HCT116 (cell line): ENCODE measurements at regions not wholly inside any gene's neighbourhood (a gene's known extent, or its start where the extent isn't known, plus 50 kb on each side); places are given as distances from the start of the nearest gene placed in this dataset.

Source experiments
- ATAC-seq: fragments of 200-7000 bp; cut with Tn5 transposase; 2 replicates; pipeline ENCODE4 v1.9.1; 2020; ENCODE audit warnings: mild to moderate bottlenecking, moderate library complexity
- BruUV-seq: library from RNA; stranded (reverse); fragments of 400-500 nt; replicated peaks from 2 replicates; lab custom pipeline; 2021; lab: Mats Ljungman, UMichigan
- CTCF ChIA-PET: fragments of 300-600 bp; sonication (Branson Sonifier 250); formaldehyde crosslinking; loops from one replicate; lab custom pipeline; 2021; ENCODE audit warnings: antibody characterized with exemption; lab: Charles Lee
- POLR2A ChIA-PET: fragments of 300-600, 350-600 bp; sonication (Branson Sonifier 250); formaldehyde crosslinking; loops from one replicate; lab custom pipeline; 2021; ENCODE audit warnings: antibody characterized with exemption; lab: Charles Lee
- RAD21 ChIA-PET, 2 experiments: fragments of 300-600 bp; sonication (Branson Sonifier 250); formaldehyde crosslinking; loops; one replicate each; lab custom pipeline; 2023; ENCODE audit warnings: low total read pairs in 2 of 2; ENCODE audit not compliant: uncharacterized antibody in 2 of 2, unreplicated experiment in 2 of 2, low non-redundant PET in 1 of 2; lab: Charles Lee
- DNase-seq: peaks from one replicate; pipeline ENCODE4 v3.0.0-alpha.2; 2010; ENCODE audit warnings: low read depth, low spot score
- H2AFZ ChIP-seq: fragments of 200-600 bp; shearing (Covaris generic), sonication (generic); 2 replicates; pipeline ENCODE4 v1.6.1; 2017; ENCODE audit warnings: low read depth, mixed run types, mixed read lengths, antibody characterized with exemption, low read length; ENCODE audit not compliant: poor library complexity, severe bottlenecking
- H3K27ac ChIP-seq: 2 replicates; pipeline ENCODE4 v1.5.1; 2012; ENCODE audit warnings: low read depth, low read length
- H3K27me3 ChIP-seq: fragments of 200-600 bp; sonication (generic); 2 replicates; pipeline ENCODE4 v1.6.1; 2016; ENCODE audit warnings: mixed run types, low read length, mixed read lengths; ENCODE audit not compliant: insufficient read depth
- H3K36me3 ChIP-seq, 2 experiments: fragments of 200-500 bp in 1 of 2; fragments of 200-600 bp in 1 of 2; sonication (Bioruptor generic) in 1 of 2; sonication (generic) in 1 of 2; 2 replicates each; pipeline versions ENCODE4 v1.5.1 to v1.6.1; 2014 to 2016; ENCODE audit warnings: low read length in 2 of 2, inconsistent platforms in 1 of 2, mixed read lengths in 1 of 2, mixed run types in 1 of 2; ENCODE audit not compliant: insufficient read depth in 2 of 2, control insufficient read depth in 1 of 2
- H3K4me1 ChIP-seq, 2 experiments: fragments of 200-600 bp in 1 of 2; sonication (generic) in 1 of 2; 2 replicates each; pipeline versions ENCODE4 v1.5.1 to v1.6.1; 2012 to 2017; ENCODE audit warnings: low read length in 2 of 2, inconsistent platforms in 1 of 2, mild to moderate bottlenecking in 1 of 2, mixed read lengths in 1 of 2, mixed run types in 1 of 2, moderate library complexity in 1 of 2; ENCODE audit not compliant: insufficient read depth in 2 of 2, control insufficient read depth in 1 of 2
- H3K4me2 ChIP-seq: fragments of 200-600 bp; sonication (generic); 2 replicates; pipeline ENCODE4 v1.6.1; 2017; ENCODE audit warnings: mixed run types, low read length, mixed read lengths
- H3K4me3 ChIP-seq, 2 experiments: fragments of 200-600 bp in 1 of 2; sonication (generic) in 1 of 2; replicated peaks in 1 of 2; 2 replicates each; pipeline ENCODE4 v1.5.1; 2011 to 2016; ENCODE audit warnings: low read length in 2 of 2, control low read depth in 1 of 2, low read depth in 1 of 2, mild to moderate bottlenecking in 1 of 2, mixed read lengths in 1 of 2, mixed run types in 1 of 2
- H3K79me2 ChIP-seq: fragments of 200-600 bp; sonication (generic); 2 replicates; pipeline ENCODE4 v1.6.1; 2017; ENCODE audit warnings: mild to moderate bottlenecking, mixed run types, low read length, moderate library complexity, mixed read lengths; ENCODE audit not compliant: insufficient read depth
- H3K9ac ChIP-seq: fragments of 200-600 bp; sonication (generic); 2 replicates; pipeline ENCODE4 v1.6.1; 2016; ENCODE audit warnings: low read length, mixed read lengths
- H3K9me2 ChIP-seq: fragments of 200-600 bp; sonication (generic), shearing (Covaris generic); 2 replicates; pipeline ENCODE4 v1.6.1; 2017; ENCODE audit warnings: mixed run types, mild to moderate bottlenecking, moderate library complexity; ENCODE audit not compliant: insufficient read depth
- H3K9me3 ChIP-seq, 2 experiments: fragments of 200-500 bp in 1 of 2; fragments of 200-600 bp in 1 of 2; sonication (Bioruptor generic) in 1 of 2; sonication (generic) in 1 of 2; 2 replicates each; pipeline ENCODE4 v1.6.1; 2014 to 2017; ENCODE audit warnings: low read length in 2 of 2, mixed read lengths in 2 of 2, inconsistent platforms in 1 of 2, low read depth in 1 of 2, mild to moderate bottlenecking in 1 of 2, mixed run types in 1 of 2, moderate library complexity in 1 of 2; ENCODE audit not compliant: control insufficient read depth in 1 of 2, insufficient read depth in 1 of 2
- H4K20me1 ChIP-seq: fragments of 200-600 bp; sonication (generic), shearing (Covaris generic); 2 replicates; pipeline ENCODE4 v1.6.1; 2017; ENCODE audit warnings: mixed run types, mild to moderate bottlenecking, moderate library complexity; ENCODE audit not compliant: insufficient read depth
- CBX3 ChIP-seq: IDR thresholded peaks from 2 replicates; pipeline ENCODE4 v1.6.1; 2012; ENCODE audit warnings: low read depth
- CEBPB ChIP-seq: IDR thresholded peaks from 2 replicates; pipeline ENCODE4 v1.6.1; 2012; ENCODE audit warnings: low read depth
- EGR1 ChIP-seq: IDR thresholded peaks from 2 replicates; pipeline ENCODE4 v1.6.1; 2012; ENCODE audit warnings: low read depth
- ELF1 ChIP-seq: IDR thresholded peaks from 2 replicates; pipeline ENCODE4 v1.6.1; 2012; ENCODE audit warnings: low read depth, borderline replicate concordance
- FOSL1 ChIP-seq: IDR thresholded peaks from 2 replicates; pipeline ENCODE4 v1.6.1; 2012; ENCODE audit warnings: low read depth
- JUND ChIP-seq: IDR thresholded peaks from 2 replicates; pipeline ENCODE4 v1.6.1; 2012
- RAD21 ChIP-seq: IDR thresholded peaks from 2 replicates; pipeline ENCODE4 v1.6.1; 2012; ENCODE audit warnings: low read depth, mild to moderate bottlenecking
- ZBTB33 ChIP-seq: IDR thresholded peaks from 2 replicates; pipeline ENCODE4 v1.6.1; 2011; ENCODE audit warnings: mild to moderate bottlenecking, low read length, moderate library complexity; ENCODE audit not compliant: insufficient replicate concordance; ENCODE audit errors: extremely low read depth
- intact Hi-C: fragments of 100-400 bp; cut with micrococcal nuclease; formaldehyde crosslinking; loops from 2 replicates; pipeline ENCODE4 v1.10.0; 2022

- Histone ChIP-seq H3K27me3 (peaks cover 51% of the 10 kb centered on the region), H2AFZ (no peak overlapping the region), H3K4me1 (no peaks in the 10 kb centered on the region), H3K4me3 (no peak overlapping the region), H3K36me3 (no peaks in the 10 kb centered on the region), H3K79me2 (no peaks in the 10 kb centered on the region), H3K9me2 (no peaks in the 10 kb centered on the region), H3K9me3 (peaks cover 6 to 7% of the 10 kb centered on the region in 2 experiments; a peak in 3 of 4 replicates), H4K20me1 (no peaks in the 10 kb centered on the region), H3K27ac (no peak overlapping the region), H3K9ac (no peak overlapping the region), H3K4me2 (no peak overlapping the region)
- no peak for ATAC-seq
- ChIA-PET RAD21 (no interaction called here), CTCF (no interaction called here), POLR2A (no interaction called here)
- TF ChIP-seq RAD21 (no peak), JUND (no peak), ZBTB33 (no peak)
- no peak for DNase-seq
- intact Hi-C loops: loop anchor here (10.0 kb wide), 1 partner anchor 477 kb away; no protein-coding TSS in a partner anchor
- no TSS peak for BruUV-seq
These were observed 213.2 kb upstream of the NLRP1 start for GRCh38 chr17:5797447-5798050.

GRCh38 chr17:5798094-5798493, 213.8 kb upstream of the NLRP1 start:
- no peak overlapping the region for H3K4me2 ChIP-seq
- no peak overlapping the region for H2AFZ ChIP-seq
- H3K9me2 ChIP-seq: no peaks in the 10 kb centered on the region
- H3K79me2 ChIP-seq: no peaks in the 10 kb centered on the region
- ChIA-PET CTCF (no interaction called here), POLR2A (no interaction called here)
- H3K36me3 ChIP-seq: no peaks in the 10 kb centered on the region
- DNase-seq (no peak), ATAC-seq (no peak)
- BruUV-seq: no TSS peak
- H3K9me3 ChIP-seq: peaks cover under 1 to 1% of the 10 kb centered on the region in 2 experiments; a peak in 3 of 4 replicates
- no peaks in the 10 kb centered on the region for H4K20me1 ChIP-seq
- intact Hi-C loops: loop anchor here (10.0 kb wide), 1 partner anchor 477 kb away; no protein-coding TSS in a partner anchor
- no peak overlapping the region for H3K27ac ChIP-seq
- no peak overlapping the region for H3K9ac ChIP-seq
- no peak for TF ChIP-seq ELF1
- TF ChIP-seq CBX3: no peak
- TF ChIP-seq EGR1: no peak
- TF ChIP-seq FOSL1: no peak
- TF ChIP-seq ZBTB33: no peak
- TF ChIP-seq CEBPB: no peak
- TF ChIP-seq, all 23 proteins: peak for 0
- Histone ChIP-seq H3K4me3 (no peak overlapping the region), H3K27me3 (peaks cover 51% of the 10 kb centered on the region), H3K4me1 (no peaks in the 10 kb centered on the region)
- RAD21 ChIA-PET: no interaction called here
